MM.1S (cell line): ENCODE measurements at regions not wholly inside any gene's neighbourhood (a gene's known extent, or its start where the extent isn't known, plus 50 kb on each side); places are given as distances from the start of the nearest gene placed in this dataset.
A peak's percentile ranks its signal among the peaks of the same experiment; 100 is the strongest.

ENCODE experiments used
- DNase-seq: peaks from one replicate; pipeline ENCODE4 v3.0.0-alpha.2; 2015
- H2AFZ ChIP-seq: fragments of 300-600 bp; sonication (generic); 2 replicates; pipeline ENCODE4 v1.6.0; 2016; ENCODE audit warnings: antibody characterized with exemption, low read length
- H3F3A ChIP-seq: fragments of 300-600 bp; sonication (generic); 2 replicates; pipeline ENCODE4 v1.6.1; 2016; ENCODE audit warnings: mild to moderate bottlenecking, antibody characterized with exemption, low read length, moderate library complexity, mixed read lengths; ENCODE audit not compliant: insufficient read depth
- H3K27ac ChIP-seq: fragments of 300-600 bp; sonication (generic); 2 replicates; pipeline ENCODE4 v1.5.1; 2016; ENCODE audit warnings: mild to moderate bottlenecking, low read length
- H3K27me3 ChIP-seq: fragments of 300-600 bp; sonication (generic); replicated peaks from 2 replicates; pipeline ENCODE4 v1.6.0; 2016; ENCODE audit warnings: low read length; ENCODE audit not compliant: insufficient read depth
- H3K36me3 ChIP-seq: fragments of 300-600 bp; sonication (generic); replicated peaks from 2 replicates; pipeline ENCODE4 v1.6.1; 2016; ENCODE audit warnings: mild to moderate bottlenecking, low read length, mixed read lengths; ENCODE audit not compliant: insufficient read depth
- H3K4me1 ChIP-seq: fragments of 300-600 bp; sonication (generic); 2 replicates; pipeline ENCODE4 v1.6.1; 2016; ENCODE audit warnings: low read length, mixed read lengths
- H3K4me2 ChIP-seq: fragments of 300-600 bp; sonication (generic); 2 replicates; pipeline ENCODE4 v1.6.0; 2016; ENCODE audit warnings: low read depth, low read length
- H3K4me3 ChIP-seq: fragments of 300-600 bp; sonication (generic); 2 replicates; pipeline ENCODE4 v1.5.1; 2016; ENCODE audit warnings: low read length, mixed read lengths
- H3K79me2 ChIP-seq: fragments of 300-600 bp; sonication (generic); 2 replicates; pipeline ENCODE4 v1.6.1; 2016; ENCODE audit warnings: mixed run types, low read length, mixed read lengths
- H3K9ac ChIP-seq: fragments of 300-600 bp; sonication (generic); 2 replicates; pipeline ENCODE4 v1.6.1; 2016; ENCODE audit warnings: low read length, mixed read lengths
- H3K9me2 ChIP-seq: fragments of 300-600 bp; sonication (generic); replicated peaks from 2 replicates; pipeline ENCODE4 v1.6.1; 2016; ENCODE audit warnings: mild to moderate bottlenecking, low read length, mixed read lengths; ENCODE audit not compliant: insufficient read depth
- H3K9me3 ChIP-seq: fragments of 300-600 bp; sonication (generic); replicated peaks from 2 replicates; pipeline ENCODE4 v1.6.1; 2016; ENCODE audit warnings: mild to moderate bottlenecking, low read length, mixed read lengths; ENCODE audit not compliant: insufficient read depth
- H4K20me1 ChIP-seq: fragments of 300-600 bp; sonication (generic); 2 replicates; pipeline ENCODE4 v1.6.1; 2016; ENCODE audit warnings: mild to moderate bottlenecking, low read length, moderate library complexity, mixed read lengths; ENCODE audit not compliant: insufficient read depth
- EZH2 ChIP-seq: fragments of 300-600 bp; sonication (generic); optimal IDR thresholded peaks from 2 replicates; pipeline ENCODE3; 2017; ENCODE audit warnings: low read depth, mild to moderate bottlenecking, antibody characterized with exemption, low read length, mixed read lengths
- EZH2phosphoT487 ChIP-seq: fragments of 300-600 bp; sonication (generic); IDR thresholded peaks from 2 replicates; pipeline ENCODE4 v1.6.1; 2018; ENCODE audit warnings: antibody characterized with exemption, low read length
- TF ChIP-seq, protein P1 (sequence below): fragments of 300-600 bp; sonication (generic); IDR thresholded peaks from 2 replicates; pipeline ENCODE4 v1.5.1; 2016; ENCODE audit warnings: antibody characterized with exemption, low read length, mixed read lengths

DNA sequence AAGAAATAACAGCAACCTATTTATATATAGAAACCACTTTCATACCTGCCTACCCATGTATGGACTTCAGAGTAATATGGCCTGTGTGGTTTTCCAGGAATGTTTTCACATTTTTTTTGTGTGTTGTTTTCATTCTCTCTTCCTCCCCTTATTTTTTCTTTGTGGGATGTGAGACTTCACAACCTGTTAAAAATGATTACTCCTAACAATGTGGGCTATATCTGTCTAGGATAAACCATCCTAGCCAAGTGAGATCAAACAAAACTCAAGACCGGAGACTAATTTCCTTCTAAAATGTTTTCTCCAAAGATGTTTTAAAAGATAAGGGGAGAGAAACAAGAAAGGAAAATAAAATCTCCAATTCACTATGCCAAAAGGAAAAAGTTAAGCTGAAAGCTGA, 106.1 kb upstream of the DIPK2B start:
- no peak overlapping the region for H3K27ac ChIP-seq
- H3K4me1 ChIP-seq, result 0 out of 2 replicates have a peak, but pooled peaks cover 3% of the 10 kb centered on the region
- no peak overlapping the region for H3K4me3 ChIP-seq
- TF ChIP-seq EZH2 (no peak), EZH2phosphoT487 (no peak)
- TF ChIP-seq, protein P1, sequence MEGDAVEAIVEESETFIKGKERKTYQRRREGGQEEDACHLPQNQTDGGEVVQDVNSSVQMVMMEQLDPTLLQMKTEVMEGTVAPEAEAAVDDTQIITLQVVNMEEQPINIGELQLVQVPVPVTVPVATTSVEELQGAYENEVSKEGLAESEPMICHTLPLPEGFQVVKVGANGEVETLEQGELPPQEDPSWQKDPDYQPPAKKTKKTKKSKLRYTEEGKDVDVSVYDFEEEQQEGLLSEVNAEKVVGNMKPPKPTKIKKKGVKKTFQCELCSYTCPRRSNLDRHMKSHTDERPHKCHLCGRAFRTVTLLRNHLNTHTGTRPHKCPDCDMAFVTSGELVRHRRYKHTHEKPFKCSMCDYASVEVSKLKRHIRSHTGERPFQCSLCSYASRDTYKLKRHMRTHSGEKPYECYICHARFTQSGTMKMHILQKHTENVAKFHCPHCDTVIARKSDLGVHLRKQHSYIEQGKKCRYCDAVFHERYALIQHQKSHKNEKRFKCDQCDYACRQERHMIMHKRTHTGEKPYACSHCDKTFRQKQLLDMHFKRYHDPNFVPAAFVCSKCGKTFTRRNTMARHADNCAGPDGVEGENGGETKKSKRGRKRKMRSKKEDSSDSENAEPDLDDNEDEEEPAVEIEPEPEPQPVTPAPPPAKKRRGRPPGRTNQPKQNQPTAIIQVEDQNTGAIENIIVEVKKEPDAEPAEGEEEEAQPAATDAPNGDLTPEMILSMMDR, result no peak
- H3K9me2 ChIP-seq, result no peaks in the 10 kb centered on the region
- H2AFZ ChIP-seq, result no peak overlapping the region
- H3K4me2 ChIP-seq, result no peak overlapping the region
- no peaks in the 10 kb centered on the region for H3F3A ChIP-seq
- H3K9ac ChIP-seq, result no peak overlapping the region
- H3K27me3 ChIP-seq, result no peaks in the 10 kb centered on the region
- DNase-seq, result no peak
- H4K20me1 ChIP-seq, result no peaks in the 10 kb centered on the region
- H3K36me3 ChIP-seq, result no peaks in the 10 kb centered on the region
- H3K79me2 ChIP-seq, result no peaks in the 10 kb centered on the region
- no peaks in the 10 kb centered on the region for H3K9me3 ChIP-seq

DNA sequence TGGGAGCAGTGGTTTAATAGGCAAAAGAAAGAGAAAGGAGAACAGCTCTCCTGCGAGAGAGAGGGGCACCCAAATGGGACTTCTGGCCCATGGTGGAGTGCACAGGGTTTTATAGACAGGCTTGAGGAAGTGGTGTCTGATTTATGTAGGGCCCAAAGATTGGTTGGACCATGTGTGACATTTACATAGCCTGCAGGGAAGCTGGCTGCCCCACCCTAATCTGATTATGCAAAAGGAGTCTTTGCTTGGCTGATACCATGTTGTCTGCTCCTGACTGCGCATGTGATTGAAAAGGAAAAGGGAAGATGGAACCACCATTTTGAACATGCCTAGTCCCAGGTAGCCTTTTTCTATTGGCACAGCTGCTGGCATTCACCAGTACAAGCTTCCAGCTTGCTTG, 100.0 kb upstream of the DIPK2B start:
- no peak overlapping the region; the same call in 1 of the 2 replicates for H2AFZ ChIP-seq
- no peak overlapping the region for H3K4me3 ChIP-seq

DNA sequence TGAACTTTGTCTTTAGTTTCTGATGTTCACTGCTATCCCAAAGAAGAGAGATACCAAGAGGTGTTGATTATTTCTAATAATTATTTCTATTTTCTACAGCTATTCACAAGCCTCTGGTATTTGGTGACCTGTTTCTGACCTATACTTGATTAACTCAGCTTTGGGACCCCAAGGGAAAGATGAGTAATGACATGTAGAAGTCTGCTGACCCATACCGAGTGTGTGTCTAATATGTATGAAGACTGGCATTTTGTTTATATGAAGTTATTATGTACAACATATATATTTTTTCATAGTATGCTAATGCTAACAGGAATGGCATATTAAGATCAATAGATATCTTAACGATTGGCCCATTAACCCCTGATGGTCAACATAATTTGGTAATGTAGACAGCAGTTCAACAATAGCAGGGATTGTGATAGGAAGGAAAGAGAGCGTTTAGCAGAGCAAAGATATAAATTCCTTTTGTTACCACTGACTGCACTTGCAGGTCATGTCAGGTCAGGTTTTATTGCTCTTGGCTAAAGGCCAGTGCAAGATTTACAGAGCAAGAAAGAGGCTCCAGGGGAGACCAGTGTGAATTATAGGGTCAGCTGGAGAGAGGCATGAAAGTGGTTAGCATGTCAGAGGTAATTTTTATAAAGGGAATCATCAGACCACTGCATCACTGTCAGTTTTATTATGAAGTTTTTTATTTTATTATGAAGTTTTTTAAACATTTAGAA, 94.7 kb upstream of the DIPK2B start:
- H3K79me2 ChIP-seq, result no peaks in the 10 kb centered on the region
- H3F3A ChIP-seq, result no peaks in the 10 kb centered on the region
- H4K20me1 ChIP-seq, result no peaks in the 10 kb centered on the region
- no peak for TF ChIP-seq EZH2phosphoT487
- no peak overlapping the region for H2AFZ ChIP-seq
- H3K36me3 ChIP-seq, result no peaks in the 10 kb centered on the region
- DNase-seq, result no peak
- H3K4me1 ChIP-seq, result peaks cover 11% of the 10 kb centered on the region
- no peaks in the 10 kb centered on the region for H3K9me3 ChIP-seq
- no peaks in the 10 kb centered on the region for H3K9me2 ChIP-seq
- H3K4me3 ChIP-seq, result no peak overlapping the region
- H3K9ac ChIP-seq, result no peak overlapping the region
- H3K27me3 ChIP-seq, result no peaks in the 10 kb centered on the region
- no peak overlapping the region for H3K27ac ChIP-seq
- H3K4me2 ChIP-seq, result no peak overlapping the region

More for the DNA sequence above, 100.0 kb upstream of the DIPK2B start:
- H4K20me1 ChIP-seq, result no peaks in the 10 kb centered on the region
- no peaks in the 10 kb centered on the region for H3K36me3 ChIP-seq
- peak overlapping the region; percentile 41; the same call in 1 of the 2 replicates for H3K4me2 ChIP-seq
- no peak for TF ChIP-seq EZH2phosphoT487
- TF ChIP-seq EZH2, result no peak
- TF ChIP-seq, protein P1, result no peak
- no peaks in the 10 kb centered on the region for H3K27me3 ChIP-seq
- no peaks in the 10 kb centered on the region for H3K79me2 ChIP-seq
- no peaks in the 10 kb centered on the region for H3F3A ChIP-seq
- H3K9me3 ChIP-seq, result no peaks in the 10 kb centered on the region
- no peaks in the 10 kb centered on the region for H3K9me2 ChIP-seq
- no peak overlapping the region for H3K27ac ChIP-seq
- peaks cover 19% of the 10 kb centered on the region for H3K4me1 ChIP-seq
- no peak for DNase-seq
- H3K9ac ChIP-seq, result no peak overlapping the region

DNA sequence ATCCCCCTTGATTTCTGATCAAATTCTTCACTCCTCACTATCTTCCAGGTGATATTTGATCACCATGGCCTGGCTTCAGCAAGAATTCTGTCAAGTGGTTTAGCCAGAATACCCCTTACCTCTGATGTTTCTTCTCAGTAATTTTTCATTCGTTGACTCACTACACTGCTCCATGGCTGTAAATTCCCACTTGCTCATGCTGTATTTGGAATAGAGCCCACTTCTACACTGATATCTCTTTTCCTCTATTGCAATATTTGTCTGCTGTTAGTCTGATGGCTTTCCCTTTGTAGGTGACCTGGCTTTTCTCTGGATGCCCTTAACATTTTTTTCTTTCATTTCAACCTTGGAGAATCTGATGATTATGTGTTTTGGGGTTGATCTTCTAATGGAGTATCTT, 73.9 kb upstream of the DIPK2B start:
- Histone ChIP-seq H3K4me1 (no peaks in the 10 kb centered on the region), H3K36me3 (no peaks in the 10 kb centered on the region), H2AFZ (no peak overlapping the region), H3K27ac (no peak overlapping the region), H3K4me3 (no peak overlapping the region), H3K4me2 (no peak overlapping the region), H3K9me3 (no peaks in the 10 kb centered on the region), H4K20me1 (no peaks in the 10 kb centered on the region), H3F3A (no peaks in the 10 kb centered on the region), H3K9me2 (no peaks in the 10 kb centered on the region), H3K27me3 (no peaks in the 10 kb centered on the region), H3K79me2 (no peaks in the 10 kb centered on the region), H3K9ac (no peak overlapping the region)
- TF ChIP-seq EZH2phosphoT487 (no peak), EZH2 (no peak)
- TF ChIP-seq, protein P1, result no peak
- DNase-seq, result no peak
